ENCODE measurements at regions not wholly inside any gene's neighbourhood (a gene's known extent, or its start where the extent isn't known, plus 50 kb on each side); places are given as distances from the start of the nearest gene placed in this dataset.

DNA sequence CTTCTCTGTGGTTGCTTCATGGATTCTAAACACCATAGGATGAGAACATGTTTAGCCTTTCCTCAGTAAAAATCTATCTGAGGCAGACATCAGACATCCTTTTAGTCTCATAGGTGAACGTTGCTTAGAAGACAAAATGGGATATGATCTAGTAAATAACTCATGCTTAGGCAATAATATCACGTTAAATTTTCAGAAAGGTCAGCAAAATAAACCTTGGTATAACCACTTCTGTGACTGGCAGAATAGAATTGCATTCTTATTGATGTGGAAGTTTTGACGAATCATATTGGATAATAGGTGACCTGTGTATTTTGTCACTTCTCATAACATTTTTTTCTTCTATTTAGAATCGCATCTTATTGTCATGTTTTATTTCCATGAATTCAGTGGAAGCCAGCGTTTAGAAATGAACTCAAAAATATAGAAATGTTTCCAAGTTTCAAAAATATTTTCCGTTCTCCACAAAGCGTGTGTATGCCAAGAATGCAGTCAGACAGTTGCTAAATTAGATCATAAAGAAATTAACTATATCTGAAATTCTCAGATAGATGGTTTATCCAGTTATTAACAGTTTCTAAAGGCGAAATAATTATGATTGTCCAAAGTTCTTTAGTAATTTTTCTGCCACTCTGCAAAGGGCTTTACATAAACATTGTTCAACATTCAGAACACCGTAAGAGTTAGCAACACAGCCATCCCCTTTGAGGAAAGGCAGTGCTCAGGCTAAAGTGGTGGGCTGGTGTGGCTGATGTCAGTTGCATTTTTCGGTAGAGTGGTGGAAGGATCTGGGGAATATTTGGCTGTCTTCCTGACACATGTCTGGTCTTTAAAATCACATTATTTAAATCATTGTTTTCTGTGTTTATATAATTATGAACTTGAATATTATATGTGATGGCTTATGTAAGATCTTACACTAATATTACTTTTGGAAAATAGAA lies 827.2 kb downstream of the MTRR start:
- no peak overlapping the region for H3K27ac ChIP-seq
- no peaks in the 10 kb centered on the region for H3K9me3 ChIP-seq
- H3K4me1 ChIP-seq = no peaks in the 10 kb centered on the region
- intact Hi-C loops (cut with DNase I) = no loop called here
- no peaks in the 10 kb centered on the region for H3K27me3 ChIP-seq
- no peaks in the 10 kb centered on the region for H3K36me3 ChIP-seq
- TF ChIP-seq, protein P1, sequence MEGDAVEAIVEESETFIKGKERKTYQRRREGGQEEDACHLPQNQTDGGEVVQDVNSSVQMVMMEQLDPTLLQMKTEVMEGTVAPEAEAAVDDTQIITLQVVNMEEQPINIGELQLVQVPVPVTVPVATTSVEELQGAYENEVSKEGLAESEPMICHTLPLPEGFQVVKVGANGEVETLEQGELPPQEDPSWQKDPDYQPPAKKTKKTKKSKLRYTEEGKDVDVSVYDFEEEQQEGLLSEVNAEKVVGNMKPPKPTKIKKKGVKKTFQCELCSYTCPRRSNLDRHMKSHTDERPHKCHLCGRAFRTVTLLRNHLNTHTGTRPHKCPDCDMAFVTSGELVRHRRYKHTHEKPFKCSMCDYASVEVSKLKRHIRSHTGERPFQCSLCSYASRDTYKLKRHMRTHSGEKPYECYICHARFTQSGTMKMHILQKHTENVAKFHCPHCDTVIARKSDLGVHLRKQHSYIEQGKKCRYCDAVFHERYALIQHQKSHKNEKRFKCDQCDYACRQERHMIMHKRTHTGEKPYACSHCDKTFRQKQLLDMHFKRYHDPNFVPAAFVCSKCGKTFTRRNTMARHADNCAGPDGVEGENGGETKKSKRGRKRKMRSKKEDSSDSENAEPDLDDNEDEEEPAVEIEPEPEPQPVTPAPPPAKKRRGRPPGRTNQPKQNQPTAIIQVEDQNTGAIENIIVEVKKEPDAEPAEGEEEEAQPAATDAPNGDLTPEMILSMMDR (IDR thresholded peaks at IDR 0.05) = no peak
- no peak for ATAC-seq
- H3K4me3 ChIP-seq = no peak overlapping the region
- no peak for DNase-seq

DNA sequence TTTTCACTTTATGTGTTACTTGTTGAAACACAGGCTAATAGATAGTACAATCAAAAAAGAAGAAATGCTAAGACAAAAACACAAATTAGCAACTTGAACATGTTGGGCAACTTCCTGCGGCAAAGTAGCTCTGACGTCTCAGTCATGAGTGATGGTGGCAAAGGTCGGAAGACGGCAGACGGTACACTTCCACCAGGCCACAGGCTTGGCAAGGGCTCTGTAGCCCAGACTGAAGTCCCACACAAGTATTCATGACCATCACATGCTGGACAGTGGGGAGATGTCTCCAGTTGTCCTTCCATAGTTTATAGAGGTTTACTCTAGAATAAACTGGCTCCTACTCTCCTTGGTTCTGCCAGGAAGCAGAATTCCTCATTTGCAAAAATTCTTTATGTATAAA lies 831.3 kb downstream of the MTRR start:
- TF ChIP-seq, protein P1 (IDR thresholded peaks at IDR 0.05) = no peak
- H3K27me3 ChIP-seq = no peaks in the 10 kb centered on the region
- H3K27ac ChIP-seq = peak overlapping the region; percentile 66
- no peaks in the 10 kb centered on the region for H3K9me3 ChIP-seq
- intact Hi-C loops (cut with DNase I) = no loop called here
- H3K4me1 ChIP-seq = no peaks in the 10 kb centered on the region
- ATAC-seq (peak; percentile 10), DNase-seq (no peak)
- no peak overlapping the region for H3K4me3 ChIP-seq
- H3K36me3 ChIP-seq = no peaks in the 10 kb centered on the region

DNA sequence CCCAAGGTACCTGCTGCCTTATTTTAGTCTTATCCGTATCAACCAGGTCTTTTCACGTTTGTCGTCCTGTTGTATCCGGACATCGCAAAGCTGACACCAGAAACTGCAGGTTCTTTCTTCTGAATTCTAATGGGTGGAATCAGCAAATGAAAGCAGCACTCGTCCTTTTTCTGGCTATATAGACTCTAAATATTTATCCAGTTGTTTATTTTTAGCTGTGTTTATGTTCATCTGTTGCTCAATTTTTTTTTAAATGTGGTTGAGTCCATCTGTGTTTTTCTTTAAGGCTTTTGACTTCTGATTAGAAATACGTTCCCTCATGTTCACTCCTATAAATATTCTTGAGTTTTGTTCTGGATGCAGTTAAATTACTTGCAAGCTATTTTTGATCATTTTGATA lies 831.7 kb downstream of the MTRR start:
- TF ChIP-seq, protein P1 (IDR thresholded peaks at IDR 0.05) = no peak
- ATAC-seq = no peak
- no peaks in the 10 kb centered on the region for H3K9me3 ChIP-seq
- peak overlapping the region; percentile 66 for H3K27ac ChIP-seq
- no peak overlapping the region for H3K4me3 ChIP-seq
- H3K27me3 ChIP-seq = no peaks in the 10 kb centered on the region
- no peaks in the 10 kb centered on the region for H3K36me3 ChIP-seq
- intact Hi-C loops (cut with DNase I) = no loop called here
- DNase-seq = no peak
- H3K4me1 ChIP-seq = no peaks in the 10 kb centered on the region

DNA sequence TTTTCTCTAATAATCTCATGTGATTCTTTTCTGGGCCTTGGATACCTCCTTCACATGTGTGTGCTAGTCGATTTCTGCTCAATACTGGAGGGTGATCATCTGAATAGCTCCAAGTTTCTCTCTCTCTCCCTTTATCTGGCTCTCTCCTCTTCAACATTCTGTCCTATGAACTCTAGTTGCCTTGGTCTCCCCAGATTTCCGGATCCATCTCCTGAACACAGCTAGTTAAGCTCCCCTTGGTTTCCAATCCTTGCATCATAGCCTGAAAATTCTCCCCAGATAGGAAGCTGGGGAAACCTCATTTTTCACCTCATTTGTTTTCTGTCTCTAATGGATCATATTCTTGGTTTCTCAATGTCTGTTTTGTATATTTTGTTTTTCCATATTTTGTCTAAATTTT lies 832.3 kb downstream of the MTRR start:
- H3K4me1 ChIP-seq = no peaks in the 10 kb centered on the region
- no peak overlapping the region for H3K4me3 ChIP-seq
- no peaks in the 10 kb centered on the region for H3K27me3 ChIP-seq
- no peaks in the 10 kb centered on the region for H3K36me3 ChIP-seq
- no peaks in the 10 kb centered on the region for H3K9me3 ChIP-seq
- ATAC-seq = no peak
- TF ChIP-seq, protein P1 (IDR thresholded peaks at IDR 0.05) = no peak
- intact Hi-C loops (cut with DNase I) = no loop called here
- H3K27ac ChIP-seq = no peak overlapping the region
- DNase-seq = no peak

DNA sequence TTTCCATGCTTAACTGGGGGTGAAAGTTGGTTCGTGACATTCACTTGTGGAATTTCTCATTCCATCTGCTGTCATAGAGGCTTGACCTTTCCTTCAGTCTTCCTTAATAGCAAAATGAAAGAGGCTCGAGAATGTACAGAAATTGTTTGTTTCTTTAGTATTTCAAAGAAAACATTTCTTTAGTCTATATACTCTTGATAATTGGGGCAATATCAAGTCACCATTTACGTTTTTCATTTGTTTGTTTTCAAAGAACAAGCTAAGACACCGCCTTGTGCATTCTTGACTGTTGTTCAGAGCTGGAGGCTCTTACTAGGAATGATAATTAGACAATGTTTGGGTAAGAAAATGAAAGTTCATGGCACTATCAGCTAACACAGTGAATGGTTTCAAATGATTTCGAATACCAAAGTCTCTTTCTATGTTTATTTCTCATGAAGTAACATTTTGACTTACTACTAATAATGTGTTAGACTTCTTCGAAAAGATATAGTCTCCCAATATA lies 835.4 kb downstream of the SEMA5A start:
- Histone ChIP-seq H3K4me3 (no peak overlapping the region), H3K4me1 (no peaks in the 10 kb centered on the region), H3K27me3 (no peaks in the 10 kb centered on the region), H3K9me3 (no peaks in the 10 kb centered on the region), H3K27ac (no peak overlapping the region), H3K36me3 (no peaks in the 10 kb centered on the region)
- TF ChIP-seq, protein P1 (IDR thresholded peaks at IDR 0.05) = no peak
- ATAC-seq (no peak), DNase-seq (no peak)
- intact Hi-C loops (cut with DNase I) = no loop called here
